ENCODE measurements at regions not wholly inside any gene's neighbourhood (a gene's known extent, or its start where the extent isn't known, plus 50 kb on each side); places are given as distances from the start of the nearest gene placed in this dataset.

- H3K27me3 ChIP-seq (replicated peaks in 1 of 4; ENCODE audit: control extremely low read depth in 1 of 4, control insufficient read depth in 3 of 4, insufficient read depth in 4 of 4, low read length in 3 of 4): peaks cover 0 to 18% (median 5%) of the 10 kb centered on the region in 4 experiments
- TF ChIP-seq EZH2 (IDR thresholded peaks at IDR 0.05; ENCODE audit: borderline replicate concordance, insufficient read depth, low read depth, low read length, poor library complexity, severe bottlenecking): no peak
- no peak for TF ChIP-seq CTCF (IDR thresholded peaks at IDR 0.05)
- intact Hi-C loops (cut with micrococcal nuclease): no loop called here
- no peak overlapping the region for H3K4me3 ChIP-seq (ENCODE audit: control extremely low read depth in 1 of 5, extremely low read depth in 1 of 5, insufficient read depth in 1 of 5, low read depth in 2 of 5, low read length in 4 of 5)
- no peak overlapping the region for H3K27ac ChIP-seq (ENCODE audit: low read length in 2 of 2)
- H3K4me1 ChIP-seq (ENCODE audit: control insufficient read depth in 2 of 2, insufficient read depth in 2 of 2, low read length in 2 of 2): peaks cover 11% of the 10 kb centered on the region in 2 donors
- H3K9me3 ChIP-seq (ENCODE audit: control extremely low read depth in 1 of 3, control insufficient read depth in 2 of 3, insufficient read depth in 1 of 3, low read length in 2 of 3): no peaks in the 10 kb centered on the region
- H3K27me3 Mint-ChIP-seq: peaks cover 21% of the 10 kb centered on the region
- no peak for ATAC-seq (ENCODE audit: low read depth)
- ChIA-PET POLR2A (no interaction called here), CTCF (no interaction called here)
- no peaks in the 10 kb centered on the region for H3K9me3 Mint-ChIP-seq (ENCODE audit: insufficient read depth)
- H3K4me1 Mint-ChIP-seq: peaks cover 11% of the 10 kb centered on the region
- DNase-seq: no peak
- no peaks in the 10 kb centered on the region for H3K79me2 ChIP-seq (ENCODE audit: control insufficient read depth, insufficient read depth, low read length)
- no peak overlapping the region for H3K4me2 ChIP-seq (replicated peaks; ENCODE audit: low read depth, low read length, poor library complexity, severe bottlenecking)
- H3K4me3 Mint-ChIP-seq: no peak overlapping the region
- H2AFZ ChIP-seq (ENCODE audit: insufficient read depth, low read depth, low read length, poor library complexity, severe bottlenecking): no peak overlapping the region
- H3K27ac Mint-ChIP-seq: no peak overlapping the region
- H3K9ac ChIP-seq (ENCODE audit: low read length): no peak overlapping the region
- 95% methylated on average over 3 of the region's 4 CpGs for WGBS (ENCODE audit: insufficient coverage)
- no peaks in the 10 kb centered on the region for H4K20me1 ChIP-seq (ENCODE audit: control insufficient read depth, insufficient read depth, low read length, poor library complexity, severe bottlenecking)
- no peaks in the 10 kb centered on the region for H3K36me3 ChIP-seq (replicated peaks in 1 of 2; ENCODE audit: control extremely low read depth in 1 of 2, control insufficient read depth in 1 of 2, extremely low read depth in 1 of 2, insufficient read depth in 2 of 2, low read length in 1 of 2)
These were observed 113.5 kb upstream of the EGLN3 start for GRCh38 chr14:34064349-34064748.

DNA sequence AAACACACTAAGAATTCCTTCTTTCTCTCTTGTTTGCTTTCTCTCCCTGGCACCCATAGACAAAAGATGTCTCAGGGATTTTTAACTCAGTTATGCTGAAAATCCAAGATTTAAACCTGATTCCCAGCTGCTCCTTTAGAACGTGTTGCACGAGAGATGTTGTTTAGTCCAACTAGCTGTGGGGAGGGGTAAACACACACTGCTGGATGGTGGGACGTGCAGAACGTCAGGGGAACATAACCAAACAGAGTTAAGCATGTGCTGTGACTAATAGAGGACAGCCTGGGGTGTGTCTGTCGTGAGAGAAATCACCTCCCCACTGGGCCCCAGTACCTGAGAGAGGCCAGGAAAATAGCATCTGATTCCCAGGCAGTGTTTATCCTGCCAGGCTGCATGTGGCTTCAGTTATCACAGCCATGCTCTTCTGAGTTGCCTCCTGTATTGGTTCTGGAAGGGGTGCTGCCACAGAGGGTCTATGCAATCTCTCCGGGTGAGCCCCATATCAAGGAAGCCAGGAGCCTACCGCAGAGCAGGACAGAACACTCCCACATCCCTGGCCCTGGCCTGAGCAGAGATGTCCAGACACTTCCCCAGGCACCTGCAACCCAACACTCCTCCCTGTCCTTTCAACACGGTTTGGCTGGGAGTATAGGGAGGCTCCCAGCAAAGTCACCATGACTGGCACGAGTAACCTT lies 112.7 kb upstream of the EGLN3 start:
- POLR2A ChIA-PET: no interaction called here
- 89% methylated on average over 3 of the region's 9 CpGs for WGBS (ENCODE audit: insufficient coverage)

More for the DNA sequence above, 112.7 kb upstream of the EGLN3 start:
- H3K36me3 ChIP-seq (replicated peaks in 1 of 2; ENCODE audit: control extremely low read depth in 1 of 2, control insufficient read depth in 1 of 2, extremely low read depth in 1 of 2, insufficient read depth in 2 of 2, low read length in 1 of 2): no peaks in the 10 kb centered on the region
- Mint-ChIP-seq H3K4me1 (peaks cover 13% of the 10 kb centered on the region), H3K9me3 (ENCODE audit: insufficient read depth) (no peaks in the 10 kb centered on the region), H3K27ac (no peak overlapping the region), H3K4me3 (no peak overlapping the region), H3K27me3 (peaks cover 27% of the 10 kb centered on the region)
- no peaks in the 10 kb centered on the region for H3K79me2 ChIP-seq (ENCODE audit: control insufficient read depth, insufficient read depth, low read length)
- H3K4me2 ChIP-seq (replicated peaks; ENCODE audit: low read depth, low read length, poor library complexity, severe bottlenecking): no peak overlapping the region
- intact Hi-C loops (cut with micrococcal nuclease): no loop called here
- DNase-seq (no peak), ATAC-seq (ENCODE audit: low read depth) (no peak)
- no peaks in the 10 kb centered on the region for H3K9me3 ChIP-seq (ENCODE audit: control extremely low read depth in 1 of 3, control insufficient read depth in 2 of 3, insufficient read depth in 1 of 3, low read length in 2 of 3)
- H3K4me1 ChIP-seq (ENCODE audit: control insufficient read depth in 2 of 2, insufficient read depth in 2 of 2, low read length in 2 of 2): peaks cover 11% of the 10 kb centered on the region in 2 donors
- no peaks in the 10 kb centered on the region for H4K20me1 ChIP-seq (ENCODE audit: control insufficient read depth, insufficient read depth, low read length, poor library complexity, severe bottlenecking)
- CTCF ChIA-PET: no interaction called here
- no peak overlapping the region for H2AFZ ChIP-seq (ENCODE audit: insufficient read depth, low read depth, low read length, poor library complexity, severe bottlenecking)
- no peak overlapping the region for H3K27ac ChIP-seq (ENCODE audit: low read length in 2 of 2)
- no peak overlapping the region for H3K4me3 ChIP-seq (ENCODE audit: control extremely low read depth in 1 of 5, extremely low read depth in 1 of 5, insufficient read depth in 1 of 5, low read depth in 2 of 5, low read length in 4 of 5)
- H3K27me3 ChIP-seq (replicated peaks in 1 of 4; ENCODE audit: control extremely low read depth in 1 of 4, control insufficient read depth in 3 of 4, insufficient read depth in 4 of 4, low read length in 3 of 4): peaks cover 0 to 21% (median 5%) of the 10 kb centered on the region in 4 experiments
- no peak for TF ChIP-seq EZH2 (IDR thresholded peaks at IDR 0.05; ENCODE audit: borderline replicate concordance, insufficient read depth, low read depth, low read length, poor library complexity, severe bottlenecking)
- TF ChIP-seq CTCF (IDR thresholded peaks at IDR 0.05): no peak
- no peak overlapping the region for H3K9ac ChIP-seq (ENCODE audit: low read length)
